ENCODE measurements at regions not wholly inside any gene's neighbourhood (a gene's known extent, or its start where the extent isn't known, plus 50 kb on each side); places are given as distances from the start of the nearest gene placed in this dataset.

- no peaks in the 10 kb centered on the region for H3K36me3 Mint-ChIP-seq
- POLR2A ChIA-PET = no interaction called here
These were observed 53.5 kb upstream of the CHODL start for GRCh38 chr21:18191139-18191538.

GRCh38 chr21:18178509-18178908 lies 66.1 kb upstream of the CHODL start:
- POLR2A ChIA-PET = no interaction called here

More at GRCh38 chr21:18191139-18191538, 53.5 kb upstream of the CHODL start:
- Mint-ChIP-seq H3K4me3 (no peak overlapping the region), H3K27me3 (peaks cover 3% of the 10 kb centered on the region), H3K9me3 (peaks cover 3% of the 10 kb centered on the region), H3K4me1 (no peaks in the 10 kb centered on the region), H3K27ac (no peak overlapping the region)
- ATAC-seq (ENCODE audit: low read depth) = no peak
- DNase-seq = no peak

GRCh38 chr21:18174370-18174769 lies 70.3 kb upstream of the CHODL start:
- Mint-ChIP-seq H3K4me1 (no peaks in the 10 kb centered on the region), H3K4me3 (no peak overlapping the region), H3K27me3 (no peaks in the 10 kb centered on the region), H3K27ac (no peak overlapping the region), H3K36me3 (no peaks in the 10 kb centered on the region), H3K9me3 (no peaks in the 10 kb centered on the region)
- POLR2A ChIA-PET = no interaction called here
- ATAC-seq (ENCODE audit: low read depth) = no peak
- no peak for DNase-seq

More at GRCh38 chr21:18178509-18178908, 66.1 kb upstream of the CHODL start:
- DNase-seq (no peak), ATAC-seq (ENCODE audit: low read depth) (no peak)
- H3K9me3 Mint-ChIP-seq = peaks cover 1% of the 10 kb centered on the region
- no peak overlapping the region for H3K27ac Mint-ChIP-seq
- H3K4me3 Mint-ChIP-seq = no peak overlapping the region
- H3K4me1 Mint-ChIP-seq = no peaks in the 10 kb centered on the region
- H3K27me3 Mint-ChIP-seq = no peaks in the 10 kb centered on the region
- no peaks in the 10 kb centered on the region for H3K36me3 Mint-ChIP-seq

- POLR2A ChIA-PET = no interaction called here
- DNase-seq (no peak), ATAC-seq (ENCODE audit: low read depth) (no peak)
- Mint-ChIP-seq H3K36me3 (no peaks in the 10 kb centered on the region), H3K4me3 (no peak overlapping the region), H3K9me3 (no peaks in the 10 kb centered on the region), H3K4me1 (no peaks in the 10 kb centered on the region), H3K27ac (no peak overlapping the region), H3K27me3 (no peaks in the 10 kb centered on the region)
These were observed 73.8 kb upstream of the CHODL start for GRCh38 chr21:18170829-18171228.

- Mint-ChIP-seq H3K4me1 (no peaks in the 10 kb centered on the region), H3K27ac (no peak overlapping the region), H3K36me3 (no peaks in the 10 kb centered on the region), H3K4me3 (no peak overlapping the region), H3K27me3 (no peaks in the 10 kb centered on the region), H3K9me3 (no peaks in the 10 kb centered on the region)
- POLR2A ChIA-PET = no interaction called here
- ATAC-seq (ENCODE audit: low read depth) (no peak), DNase-seq (no peak)
These were observed 74.4 kb upstream of the CHODL start for GRCh38 chr21:18170221-18170620.

- POLR2A ChIA-PET = no interaction called here
- Mint-ChIP-seq H3K9me3 (no peaks in the 10 kb centered on the region), H3K27ac (no peak overlapping the region), H3K4me1 (peaks cover 1% of the 10 kb centered on the region), H3K27me3 (no peaks in the 10 kb centered on the region), H3K4me3 (no peak overlapping the region), H3K36me3 (no peaks in the 10 kb centered on the region)
- no peak for ATAC-seq (ENCODE audit: low read depth)
- no peak for DNase-seq
These were observed 76.5 kb upstream of the CHODL start for GRCh38 chr21:18168108-18168507.

GRCh38 chr21:18164933-18165332 lies 79.7 kb upstream of the CHODL start:
- peaks cover 1% of the 10 kb centered on the region for H3K4me1 Mint-ChIP-seq
- H3K4me3 Mint-ChIP-seq = no peak overlapping the region
- no peaks in the 10 kb centered on the region for H3K36me3 Mint-ChIP-seq
- peaks cover 6% of the 10 kb centered on the region for H3K27me3 Mint-ChIP-seq
- POLR2A ChIA-PET = no interaction called here
- H3K27ac Mint-ChIP-seq = no peak overlapping the region
- DNase-seq = no peak
- ATAC-seq (ENCODE audit: low read depth) = no peak
- no peaks in the 10 kb centered on the region for H3K9me3 Mint-ChIP-seq

- no peaks in the 10 kb centered on the region for H3K36me3 Mint-ChIP-seq
- peaks cover 1% of the 10 kb centered on the region for H3K4me1 Mint-ChIP-seq
- POLR2A ChIA-PET = no interaction called here
- H3K27me3 Mint-ChIP-seq = peaks cover 6% of the 10 kb centered on the region
- H3K9me3 Mint-ChIP-seq = no peaks in the 10 kb centered on the region
- no peak overlapping the region for H3K4me3 Mint-ChIP-seq
- no peak overlapping the region for H3K27ac Mint-ChIP-seq
- ATAC-seq (ENCODE audit: low read depth) (no peak), DNase-seq (no peak)
These were observed 80.2 kb upstream of the CHODL start for GRCh38 chr21:18164483-18164882.

- Mint-ChIP-seq H3K4me3 (no peak overlapping the region), H3K4me1 (peaks cover 1% of the 10 kb centered on the region), H3K9me3 (no peaks in the 10 kb centered on the region), H3K27ac (no peak overlapping the region), H3K36me3 (no peaks in the 10 kb centered on the region), H3K27me3 (peaks cover 6% of the 10 kb centered on the region)
- ATAC-seq (ENCODE audit: low read depth) = no peak
- DNase-seq = no peak
- POLR2A ChIA-PET = no interaction called here
These were observed 80.7 kb upstream of the CHODL start for GRCh38 chr21:18163956-18164355.

GRCh38 chr21:18161841-18162240 lies 82.8 kb upstream of the CHODL start:
- POLR2A ChIA-PET = no interaction called here
- Mint-ChIP-seq H3K27ac (no peak overlapping the region), H3K4me1 (peaks cover 1% of the 10 kb centered on the region), H3K36me3 (no peaks in the 10 kb centered on the region), H3K9me3 (no peaks in the 10 kb centered on the region), H3K27me3 (peaks cover 6% of the 10 kb centered on the region), H3K4me3 (no peak overlapping the region)
- DNase-seq (no peak), ATAC-seq (ENCODE audit: low read depth) (no peak)

GRCh38 chr21:18157406-18157805 lies 87.2 kb upstream of the CHODL start:
- H3K27ac Mint-ChIP-seq = no peak overlapping the region
- POLR2A ChIA-PET = no interaction called here
- peaks cover 12% of the 10 kb centered on the region for H3K4me1 Mint-ChIP-seq
- ATAC-seq (ENCODE audit: low read depth) (no peak), DNase-seq (no peak)
- no peak overlapping the region for H3K4me3 Mint-ChIP-seq
- peaks cover 1% of the 10 kb centered on the region for H3K9me3 Mint-ChIP-seq
- H3K36me3 Mint-ChIP-seq = no peaks in the 10 kb centered on the region
- H3K27me3 Mint-ChIP-seq = peaks cover 3% of the 10 kb centered on the region

GRCh38 chr21:18155508-18156193 lies 89.0 kb upstream of the CHODL start:
- Mint-ChIP-seq H3K9me3 (peaks cover 1% of the 10 kb centered on the region), H3K27me3 (no peaks in the 10 kb centered on the region), H3K4me3 (peak overlapping the region; percentile 42), H3K27ac (peak overlapping the region; percentile 63), H3K36me3 (no peaks in the 10 kb centered on the region), H3K4me1 (peaks cover 12% of the 10 kb centered on the region)
- ATAC-seq (ENCODE audit: low read depth) = peak; percentile 87
- POLR2A ChIA-PET = no interaction called here
- no peak for DNase-seq

- H3K4me3 Mint-ChIP-seq = no peak overlapping the region
- no peaks in the 10 kb centered on the region for H3K36me3 Mint-ChIP-seq
- POLR2A ChIA-PET = no interaction called here
- H3K9me3 Mint-ChIP-seq = peaks cover 1% of the 10 kb centered on the region
- ATAC-seq (ENCODE audit: low read depth) (no peak), DNase-seq (no peak)
- no peak overlapping the region for H3K27ac Mint-ChIP-seq
- peaks cover 12% of the 10 kb centered on the region for H3K4me1 Mint-ChIP-seq
- H3K27me3 Mint-ChIP-seq = peaks cover 2% of the 10 kb centered on the region
These were observed 91.6 kb upstream of the CHODL start for GRCh38 chr21:18153063-18153462.

GRCh38 chr21:18152371-18152770 lies 92.3 kb upstream of the CHODL start:
- Mint-ChIP-seq H3K4me3 (no peak overlapping the region), H3K9me3 (peaks cover 1% of the 10 kb centered on the region), H3K36me3 (no peaks in the 10 kb centered on the region), H3K27ac (no peak overlapping the region), H3K4me1 (peaks cover 12% of the 10 kb centered on the region), H3K27me3 (peaks cover 2% of the 10 kb centered on the region)
- DNase-seq (no peak), ATAC-seq (ENCODE audit: low read depth) (no peak)
- POLR2A ChIA-PET = no interaction called here

- no peak overlapping the region for H3K27ac Mint-ChIP-seq
- H3K36me3 Mint-ChIP-seq = no peaks in the 10 kb centered on the region
- peaks cover 2% of the 10 kb centered on the region for H3K9me3 Mint-ChIP-seq
- peaks cover 2% of the 10 kb centered on the region for H3K27me3 Mint-ChIP-seq
- H3K4me3 Mint-ChIP-seq = no peak overlapping the region
- peaks cover 12% of the 10 kb centered on the region for H3K4me1 Mint-ChIP-seq
- no peak for ATAC-seq (ENCODE audit: low read depth)
- POLR2A ChIA-PET = no interaction called here
- DNase-seq = no peak
These were observed 93.6 kb upstream of the CHODL start for GRCh38 chr21:18151046-18151445.
